HL-60 (cell line): ENCODE measurements at regions not wholly inside any gene's neighbourhood (a gene's known extent, or its start where the extent isn't known, plus 50 kb on each side); places are given as distances from the start of the nearest gene placed in this dataset.
"Not testable (repeated sequence)": the region's sequence is repeated elsewhere in the genome, so short reads cannot be mapped to it uniquely, and the experiment has no call there.

Experiments
- DNase-seq, 2 experiments: peaks; one replicate each; pipeline ENCODE4 v3.0.0-alpha.2; 2010 to 2020; ENCODE audit warnings: low read depth in 1 of 2, low spot score in 1 of 2
- H3K27ac ChIP-seq: fragments of 250-450 bp; sonication (Bioruptor Pico); replicated peaks from 2 replicates; pipeline ENCODE4 v1.5.1; 2020; ENCODE audit warnings: mild to moderate bottlenecking, moderate library complexity
- H3K27me3 ChIP-seq: fragments of 250-450 bp; sonication (Bioruptor Pico); 2 replicates; pipeline ENCODE4 v1.5.1; 2021; ENCODE audit warnings: mild to moderate bottlenecking, moderate library complexity; ENCODE audit not compliant: insufficient read depth, poor library complexity, severe bottlenecking
- H3K4me3 ChIP-seq: replicated peaks from 2 replicates; pipeline ENCODE4 v1.5.1; 2011; ENCODE audit warnings: mild to moderate bottlenecking, control low read depth, low read length; ENCODE audit not compliant: insufficient read depth
- CTCF ChIP-seq: IDR thresholded peaks from one replicate; pipeline ENCODE4 v1.5.1; 2011; ENCODE audit warnings: low read length, control low read depth, inconsistent platforms; ENCODE audit not compliant: insufficient read depth
- GABPA ChIP-seq: IDR thresholded peaks from 2 replicates; pipeline ENCODE4 v1.6.1; 2012; ENCODE audit warnings: low read depth
- POLR2AphosphoS5 ChIP-seq: IDR thresholded peaks from 2 replicates; pipeline ENCODE4 v1.6.1; 2012; ENCODE audit warnings: low read depth
- REST ChIP-seq: IDR thresholded peaks from 2 replicates; pipeline ENCODE4 v1.6.1; 2012; ENCODE audit warnings: low read depth; ENCODE audit not compliant: insufficient replicate concordance
- SPI1 ChIP-seq: IDR thresholded peaks from 2 replicates; pipeline ENCODE4 v1.6.1; 2012; ENCODE audit warnings: low read depth, mild to moderate bottlenecking, borderline replicate concordance

- no peak overlapping the region for H3K4me3 ChIP-seq
- no peaks in the 10 kb centered on the region for H3K27me3 ChIP-seq
- no peak for DNase-seq
- TF ChIP-seq GABPA (no peak), CTCF (no peak), SPI1 (no peak), REST (no peak), POLR2AphosphoS5 (no peak)
- H3K27ac ChIP-seq, result no peak overlapping the region
Observed at GRCh38 chr3:165984589-165984988, 147.4 kb upstream of the BCHE start.

- Histone ChIP-seq H3K27ac (no peak overlapping the region), H3K27me3 (no peaks in the 10 kb centered on the region), H3K4me3 (no peak overlapping the region)
- no peak for DNase-seq
- no peak for TF ChIP-seq POLR2AphosphoS5
- TF ChIP-seq GABPA, result no peak
- TF ChIP-seq SPI1, result no peak
- no peak for TF ChIP-seq CTCF
- TF ChIP-seq REST, result no peak
Observed at GRCh38 chr3:165983284-165983683, 146.1 kb upstream of the BCHE start.

GRCh38 chr3:165981318-165981717 is 144.1 kb upstream of the BCHE start:
- TF ChIP-seq GABPA (no peak), CTCF (no peak), REST (no peak), SPI1 (no peak), POLR2AphosphoS5 (no peak)
- no peak for DNase-seq

GRCh38 chr3:165960825-165961224 is 123.6 kb upstream of the BCHE start:
- not testable (repeated sequence) for H3K27me3 ChIP-seq, H3K27ac ChIP-seq, DNase-seq, H3K4me3 ChIP-seq

More at GRCh38 chr3:165981318-165981717, 144.1 kb upstream of the BCHE start:
- Histone ChIP-seq H3K4me3 (no peak overlapping the region), H3K27me3 (no peaks in the 10 kb centered on the region), H3K27ac (no peak overlapping the region)
